Upper lobe of right lung (tissue), 1 donor: ENCODE measurements at regions not wholly inside any gene's neighbourhood (a gene's known extent, or its start where the extent isn't known, plus 50 kb on each side); places are given as distances from the start of the nearest gene placed in this dataset.

Source experiments
- ATAC-seq: fragments of 200-7000 bp; cut with Tn5 transposase; one replicate; pipeline ENCODE4 v1.9.1; 2020; ENCODE audit warnings: mild to moderate bottlenecking, moderate library complexity
- DNase-seq: peaks from one replicate; pipeline ENCODE4 v3.0.0-alpha.2; 2020
- H3K27ac ChIP-seq: fragments of 200-600 bp; one replicate; pipeline ENCODE4 v1.8.0; 2022
- H3K27me3 ChIP-seq: fragments of 200-600 bp; one replicate; pipeline ENCODE4 v1.8.0; 2022; ENCODE audit warnings: mild to moderate bottlenecking
- H3K36me3 ChIP-seq: fragments of 200-600 bp; one replicate; pipeline ENCODE4 v1.8.0; 2022
- H3K4me1 ChIP-seq: fragments of 200-600 bp; one replicate; pipeline ENCODE4 v1.8.0; 2022
- H3K4me3 ChIP-seq: fragments of 200-600 bp; one replicate; pipeline ENCODE4 v1.8.0; 2022; ENCODE audit warnings: mild to moderate bottlenecking
- H3K9me3 ChIP-seq: fragments of 200-600 bp; one replicate; pipeline ENCODE4 v1.8.0; 2022
- intact Hi-C: fragments of 100-400 bp; cut with DNase I; formaldehyde crosslinking; loops from one replicate; pipeline ENCODE4 v1.11.0; 2022
- TF ChIP-seq, protein P1 (sequence below): fragments of 200-600 bp; IDR thresholded peaks from one replicate; pipeline ENCODE4 v1.8.0; 2022; ENCODE audit warnings: antibody characterized with exemption
- donor health status: DM: no; HTN: yes; CAD: no; lungs with severe emphysema.

DNA sequence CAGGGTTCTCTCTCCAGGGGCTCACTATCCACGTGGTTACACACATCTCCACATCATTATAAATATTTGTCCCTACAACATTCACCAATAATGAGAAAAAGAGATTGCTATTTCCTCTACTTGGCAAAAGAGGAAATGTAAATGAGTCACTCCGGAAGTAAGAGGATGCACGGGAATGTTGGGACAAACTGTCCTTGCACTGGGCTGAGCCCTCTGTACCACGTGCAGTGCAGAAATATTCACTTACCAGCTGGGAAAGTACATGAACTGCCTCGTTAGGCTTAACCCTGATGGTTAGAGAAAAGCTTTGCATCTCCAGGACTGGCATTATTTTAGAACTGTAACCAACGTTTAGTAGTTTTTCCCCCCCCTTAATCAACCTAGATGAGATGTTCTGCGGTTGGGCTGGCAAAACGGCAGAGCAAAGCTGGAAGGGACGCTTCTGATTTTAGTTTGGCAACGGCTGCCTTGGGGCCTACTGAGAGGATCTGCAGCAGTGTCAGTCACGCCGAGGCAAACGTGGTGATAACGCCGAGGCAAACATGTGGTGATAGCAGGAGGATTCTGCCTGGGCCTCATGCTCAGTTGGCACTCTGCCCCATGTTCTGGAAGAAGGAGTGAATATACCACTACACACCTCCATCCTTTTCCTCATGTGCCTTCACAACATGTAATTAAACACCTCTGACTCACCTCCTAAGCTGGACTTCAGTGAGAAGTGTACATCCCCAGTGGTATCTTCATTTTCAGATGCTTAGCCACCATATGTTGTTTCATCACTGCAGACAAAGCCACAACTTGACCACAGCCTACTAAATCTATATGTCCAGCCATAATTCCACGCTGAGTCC lies 661.4 kb upstream of the KLF4 start:
- no peak overlapping the region for H3K4me3 ChIP-seq
- peaks cover 10% of the 10 kb centered on the region for H3K4me1 ChIP-seq
- DNase-seq (no peak), ATAC-seq (peak; percentile 91)
- TF ChIP-seq, protein P1, sequence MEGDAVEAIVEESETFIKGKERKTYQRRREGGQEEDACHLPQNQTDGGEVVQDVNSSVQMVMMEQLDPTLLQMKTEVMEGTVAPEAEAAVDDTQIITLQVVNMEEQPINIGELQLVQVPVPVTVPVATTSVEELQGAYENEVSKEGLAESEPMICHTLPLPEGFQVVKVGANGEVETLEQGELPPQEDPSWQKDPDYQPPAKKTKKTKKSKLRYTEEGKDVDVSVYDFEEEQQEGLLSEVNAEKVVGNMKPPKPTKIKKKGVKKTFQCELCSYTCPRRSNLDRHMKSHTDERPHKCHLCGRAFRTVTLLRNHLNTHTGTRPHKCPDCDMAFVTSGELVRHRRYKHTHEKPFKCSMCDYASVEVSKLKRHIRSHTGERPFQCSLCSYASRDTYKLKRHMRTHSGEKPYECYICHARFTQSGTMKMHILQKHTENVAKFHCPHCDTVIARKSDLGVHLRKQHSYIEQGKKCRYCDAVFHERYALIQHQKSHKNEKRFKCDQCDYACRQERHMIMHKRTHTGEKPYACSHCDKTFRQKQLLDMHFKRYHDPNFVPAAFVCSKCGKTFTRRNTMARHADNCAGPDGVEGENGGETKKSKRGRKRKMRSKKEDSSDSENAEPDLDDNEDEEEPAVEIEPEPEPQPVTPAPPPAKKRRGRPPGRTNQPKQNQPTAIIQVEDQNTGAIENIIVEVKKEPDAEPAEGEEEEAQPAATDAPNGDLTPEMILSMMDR = no peak
- no peaks in the 10 kb centered on the region for H3K36me3 ChIP-seq
- H3K27ac ChIP-seq = peak overlapping the region; percentile 78
- H3K9me3 ChIP-seq = no peaks in the 10 kb centered on the region
- no peaks in the 10 kb centered on the region for H3K27me3 ChIP-seq
- intact Hi-C loops = no loop called here

DNA sequence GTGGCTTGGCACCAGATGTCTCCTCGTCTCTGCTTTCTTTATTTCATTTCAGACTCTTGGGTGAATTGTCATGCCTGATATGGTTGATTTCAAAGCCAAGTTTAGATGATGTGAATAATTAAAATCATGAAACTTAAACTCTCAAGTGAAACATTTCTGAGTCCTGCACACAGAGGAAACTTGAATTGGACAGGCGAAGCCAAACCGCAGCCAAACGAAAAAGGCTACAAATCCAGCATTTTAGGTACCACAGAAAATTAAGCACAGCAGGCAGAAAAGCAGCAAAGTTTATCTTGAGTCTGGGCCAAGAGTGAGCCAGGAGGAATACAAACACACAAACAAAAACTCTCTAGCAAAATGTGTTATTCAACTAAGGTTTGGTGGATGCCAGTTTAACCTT lies 659.8 kb upstream of the KLF4 start:
- Histone ChIP-seq H3K4me3 (no peak overlapping the region), H3K9me3 (no peaks in the 10 kb centered on the region), H3K27me3 (no peaks in the 10 kb centered on the region), H3K36me3 (no peaks in the 10 kb centered on the region), H3K4me1 (peaks cover 10% of the 10 kb centered on the region), H3K27ac (no peak overlapping the region)
- ATAC-seq (no peak), DNase-seq (no peak)
- TF ChIP-seq, protein P1 = no peak
- intact Hi-C loops = no loop called here

DNA sequence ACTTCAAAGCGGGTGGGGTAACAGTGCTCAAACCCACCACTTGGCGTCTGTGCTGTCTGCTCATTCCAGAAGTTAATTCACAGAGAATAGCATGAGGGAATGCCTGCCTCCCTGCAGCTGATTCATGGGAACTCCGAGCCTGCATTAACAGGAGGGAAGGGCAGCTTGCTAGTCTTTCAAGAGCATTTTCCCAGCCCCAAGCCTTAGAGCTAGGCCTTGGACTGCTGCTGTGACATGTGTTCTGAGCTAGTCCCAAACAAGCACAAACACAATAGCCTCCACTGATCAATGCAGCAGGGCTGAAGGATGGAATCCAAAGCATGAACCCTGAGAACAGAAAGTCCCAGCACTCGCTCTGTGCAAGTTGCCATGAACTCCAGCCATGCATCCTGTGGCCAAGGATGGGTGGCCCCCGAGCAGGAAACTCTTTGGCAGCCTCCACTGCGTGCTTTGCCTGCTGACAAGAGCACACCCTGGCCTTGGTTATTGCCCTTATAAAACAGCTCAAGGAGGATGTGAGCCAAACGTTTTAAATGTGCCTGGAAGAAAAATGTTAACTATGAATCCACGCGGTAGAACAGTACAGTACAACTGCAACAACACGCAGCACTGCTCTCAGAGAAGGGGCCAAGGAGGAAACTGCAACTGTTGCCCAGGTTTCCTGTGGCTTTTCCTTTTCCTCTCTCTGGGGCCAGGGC lies 653.1 kb upstream of the KLF4 start:
- ATAC-seq = peak; percentile 94
- H3K4me3 ChIP-seq = no peak overlapping the region
- TF ChIP-seq, protein P1 = no peak
- H3K27me3 ChIP-seq = no peaks in the 10 kb centered on the region
- peak; percentile 73 for DNase-seq
- H3K9me3 ChIP-seq = no peaks in the 10 kb centered on the region
- peak overlapping the region; percentile 85 for H3K27ac ChIP-seq
- H3K4me1 ChIP-seq = peaks cover 16% of the 10 kb centered on the region
- intact Hi-C loops = no loop called here
- H3K36me3 ChIP-seq = no peaks in the 10 kb centered on the region

DNA sequence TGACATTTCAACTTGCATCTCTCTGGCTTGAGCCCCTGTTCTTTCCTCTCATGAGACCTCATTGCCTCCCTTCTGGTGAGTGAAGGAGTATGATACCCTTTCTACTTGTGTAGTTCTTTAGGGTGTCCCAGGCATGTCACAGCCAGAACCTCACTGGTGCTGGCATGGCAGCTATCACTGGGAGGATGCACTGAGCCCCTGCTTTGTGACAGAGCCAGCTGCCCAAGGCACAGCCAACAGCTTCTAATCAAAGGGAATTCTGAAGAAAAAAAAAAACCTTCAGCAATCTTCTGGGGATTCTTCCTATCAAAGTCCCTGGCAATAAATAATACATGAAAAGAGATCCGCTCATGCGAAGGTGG lies 652.6 kb upstream of the KLF4 start:
- TF ChIP-seq, protein P1 = no peak
- Histone ChIP-seq H3K4me1 (peaks cover 16% of the 10 kb centered on the region), H3K9me3 (no peaks in the 10 kb centered on the region), H3K4me3 (no peak overlapping the region), H3K36me3 (no peaks in the 10 kb centered on the region), H3K27ac (peak overlapping the region; percentile 85), H3K27me3 (no peaks in the 10 kb centered on the region)
- ATAC-seq (no peak), DNase-seq (no peak)
- intact Hi-C loops = no loop called here

DNA sequence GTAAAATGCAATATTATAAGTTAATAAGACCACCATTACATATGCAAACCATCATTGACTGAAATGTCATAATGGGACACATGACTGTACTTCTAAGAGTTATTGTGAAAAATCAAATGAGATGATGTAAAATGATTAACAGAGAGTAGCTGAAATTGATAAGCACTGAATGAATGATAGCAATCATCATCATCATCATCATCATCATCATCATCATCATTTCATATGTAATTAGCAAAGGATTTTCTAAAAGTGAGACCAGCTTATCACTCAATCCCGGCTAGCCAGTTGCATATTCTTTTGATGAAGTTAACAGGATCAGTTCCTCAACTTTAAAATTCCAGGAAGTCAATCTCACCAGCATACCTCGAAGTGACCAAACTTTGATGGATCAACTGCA lies 650.3 kb upstream of the KLF4 start:
- intact Hi-C loops = no loop called here
- TF ChIP-seq, protein P1 = no peak
- no peak for DNase-seq

More for the DNA sequence above, 650.3 kb upstream of the KLF4 start:
- peaks cover 16% of the 10 kb centered on the region for H3K4me1 ChIP-seq
- no peak for ATAC-seq
- no peak overlapping the region for H3K27ac ChIP-seq
- H3K9me3 ChIP-seq = no peaks in the 10 kb centered on the region
- H3K27me3 ChIP-seq = no peaks in the 10 kb centered on the region
- H3K4me3 ChIP-seq = no peak overlapping the region
- no peaks in the 10 kb centered on the region for H3K36me3 ChIP-seq
